GM21529 (cell line): ENCODE measurements at regions not wholly inside any gene's neighbourhood (a gene's known extent, or its start where the extent isn't known, plus 50 kb on each side); places are given as distances from the start of the nearest gene placed in this dataset.

ENCODE experiments used
- ATAC-seq: cut with Tn5 transposase; IDR thresholded peaks from one replicate; pipeline ENCODE4 v1.9.1; 2021; ENCODE audit not compliant: unreplicated experiment

- no peak for ATAC-seq
Observed at GRCh38 chr5:54721951-54722654, 204.5 kb downstream of the SNX18 start.

GRCh38 chr5:54721116-54721515 lies 203.6 kb downstream of the SNX18 start:
- no peak for ATAC-seq

- ATAC-seq = no peak
Observed at GRCh38 chr5:54720341-54720740, 202.8 kb downstream of the SNX18 start.

- no peak for ATAC-seq
Observed at GRCh38 chr5:54719384-54720283, 202.1 kb downstream of the SNX18 start.

- ATAC-seq = no peak
Observed at GRCh38 chr5:54718656-54719055, 201.1 kb downstream of the SNX18 start.

- no peak for ATAC-seq
Observed at GRCh38 chr5:54717870-54718269, 200.3 kb downstream of the SNX18 start.

GRCh38 chr5:54717459-54717858 lies 199.9 kb downstream of the SNX18 start:
- no peak for ATAC-seq

- no peak for ATAC-seq
Observed at GRCh38 chr5:54713923-54714581, 196.5 kb downstream of the SNX18 start.

- ATAC-seq = no peak
Observed at GRCh38 chr5:54709096-54709495, 191.5 kb downstream of the SNX18 start.

GRCh38 chr5:54707841-54708240 lies 190.3 kb downstream of the SNX18 start:
- no peak for ATAC-seq

GRCh38 chr5:54705994-54706653 lies 188.6 kb downstream of the SNX18 start:
- no peak for ATAC-seq

GRCh38 chr5:54704825-54705224 lies 187.3 kb downstream of the SNX18 start:
- no peak for ATAC-seq

- no peak for ATAC-seq
Observed at GRCh38 chr5:54704333-54704732, 186.8 kb downstream of the SNX18 start.

- no peak for ATAC-seq
Observed at GRCh38 chr5:54703565-54704255, 186.2 kb downstream of the SNX18 start.

GRCh38 chr5:54703133-54703532 lies 185.6 kb downstream of the SNX18 start:
- ATAC-seq = no peak

- no peak for ATAC-seq
Observed at GRCh38 chr5:54702470-54702869, 184.9 kb downstream of the SNX18 start.

GRCh38 chr5:54700986-54701578 lies 183.5 kb downstream of the SNX18 start:
- ATAC-seq = no peak

GRCh38 chr5:54696931-54697330 lies 179.4 kb downstream of the SNX18 start:
- no peak for ATAC-seq

- ATAC-seq = no peak
Observed at GRCh38 chr5:54696346-54696745, 178.8 kb downstream of the SNX18 start.
